HEK293 (cell line): ENCODE measurements at regions not wholly inside any gene's neighbourhood (a gene's known extent, or its start where the extent isn't known, plus 50 kb on each side); places are given as distances from the start of the nearest gene placed in this dataset.

Source experiments
- CTCF ChIA-PET: fragments of 350-600 bp; formaldehyde crosslinking; extraction: SDS; loops from one replicate; lab custom pipeline; 2021; ENCODE audit warnings: antibody characterized with exemption; lab: Yijun Ruan, JAX
- POLR2A ChIA-PET: fragments of 300-600 bp; formaldehyde crosslinking; extraction: SDS; loops from one replicate; lab custom pipeline; 2020; ENCODE audit warnings: antibody characterized with exemption, inconsistent platforms; lab: Yijun Ruan, JAX
- H3K27ac ChIP-seq: fragments of 200-500 bp; sonication (Bioruptor generic); 2 replicates; pipeline ENCODE4 v1.5.1; 2014; ENCODE audit warnings: low read depth, low read length, control low read depth, inconsistent platforms; ENCODE audit errors: extremely low read depth
- H3K36me3 ChIP-seq, 2 experiments: fragments of 200-500 bp in 1 of 2; sonication (Bioruptor generic) in 1 of 2; 1 replicate in 1 of 2; 2 replicates in 1 of 2; pipeline ENCODE4 v1.5.1; 2014 to 2017; ENCODE audit warnings: inconsistent platforms in 2 of 2, low read length in 2 of 2; ENCODE audit not compliant: control insufficient read depth in 2 of 2, insufficient read depth in 1 of 2
- H3K4me1 ChIP-seq: fragments of 200-500 bp; sonication (Bioruptor generic); 2 replicates; pipeline ENCODE4 v1.5.1; 2014; ENCODE audit warnings: mild to moderate bottlenecking, low read length, inconsistent platforms; ENCODE audit not compliant: control insufficient read depth, insufficient read depth
- H3K4me3 ChIP-seq: 2 replicates; pipeline ENCODE4 v1.5.1; 2011; ENCODE audit warnings: low read depth, mild to moderate bottlenecking, control low read depth, low read length, moderate library complexity
- H3K9me3 ChIP-seq: fragments of 200-500 bp; sonication (Bioruptor generic); 2 replicates; pipeline ENCODE4 v1.5.1; 2014; ENCODE audit warnings: low read depth, low read length, inconsistent platforms; ENCODE audit not compliant: control insufficient read depth, insufficient read depth
- CTCF ChIP-seq: fragments of 450-650 bp; formaldehyde crosslinking; IDR thresholded peaks from 2 replicates; pipeline ENCODE4 v1.5.1; 2016; ENCODE audit warnings: missing biosample characterization, missing genetic modification characterization
- EGR2 ChIP-seq: fragments of 450-650 bp; formaldehyde crosslinking; IDR thresholded peaks from 2 replicates; pipeline ENCODE4 v1.5.1; 2016; ENCODE audit warnings: low read depth, missing biosample characterization, missing genetic modification characterization
- GFI1B ChIP-seq: fragments of 450-650 bp; formaldehyde crosslinking; IDR thresholded peaks from 2 replicates; pipeline ENCODE4 v1.5.1; 2016; ENCODE audit warnings: missing biosample characterization, missing genetic modification characterization
- OVOL3 ChIP-seq: fragments of 450-650 bp; formaldehyde crosslinking; IDR thresholded peaks from 2 replicates; pipeline ENCODE4 v1.5.1; 2016; ENCODE audit warnings: missing biosample characterization, missing genetic modification characterization
- PRDM4 ChIP-seq: fragments of 450-650 bp; formaldehyde crosslinking; IDR thresholded peaks from 2 replicates; pipeline ENCODE4 v1.5.1; 2017; ENCODE audit warnings: missing biosample characterization, missing genetic modification characterization
- ZBTB17 ChIP-seq: fragments of 450-650 bp; formaldehyde crosslinking; IDR thresholded peaks from 2 replicates; pipeline ENCODE4 v1.5.1; 2016; ENCODE audit warnings: missing biosample characterization, missing genetic modification characterization
- ZIC2 ChIP-seq: fragments of 450-650 bp; formaldehyde crosslinking; IDR thresholded peaks from 2 replicates; pipeline ENCODE4 v1.5.1; 2016; ENCODE audit warnings: missing biosample characterization, missing genetic modification characterization
- ZNF146 ChIP-seq: fragments of 450-650 bp; formaldehyde crosslinking; IDR thresholded peaks from 2 replicates; pipeline ENCODE4 v1.5.1; 2016; ENCODE audit warnings: missing biosample characterization, missing genetic modification characterization
- ZNF174 ChIP-seq: fragments of 450-650 bp; formaldehyde crosslinking; IDR thresholded peaks from 2 replicates; pipeline ENCODE4 v1.5.0; 2017; ENCODE audit warnings: missing biosample characterization, mild to moderate bottlenecking, missing genetic modification characterization
- ZNF26 ChIP-seq: fragments of 450-650 bp; formaldehyde crosslinking; IDR thresholded peaks from 2 replicates; pipeline ENCODE4 v1.5.1; 2016; ENCODE audit warnings: missing biosample characterization, missing genetic modification characterization
- ZNF624 ChIP-seq: fragments of 450-650 bp; formaldehyde crosslinking; IDR thresholded peaks from 2 replicates; pipeline ENCODE4 v1.5.1; 2017; ENCODE audit warnings: missing biosample characterization, missing genetic modification characterization
- ZNF626 ChIP-seq: fragments of 450-650 bp; sonication (Bioruptor Pico); formaldehyde crosslinking; IDR thresholded peaks from 2 replicates; pipeline ENCODE4 v1.5.1; 2018; ENCODE audit warnings: missing biosample characterization, missing genetic modification characterization, inconsistent platforms
- ZNF701 ChIP-seq: fragments of 450-650 bp; formaldehyde crosslinking; IDR thresholded peaks from 2 replicates; pipeline ENCODE4 v1.5.1; 2016; ENCODE audit warnings: missing biosample characterization, missing genetic modification characterization
- ZNF747 ChIP-seq: fragments of 450-650 bp; formaldehyde crosslinking; IDR thresholded peaks from 2 replicates; pipeline ENCODE4 v1.5.1; 2016; ENCODE audit warnings: missing biosample characterization, missing genetic modification characterization
- ZNF830 ChIP-seq: fragments of 450-650 bp; IDR thresholded peaks from 2 replicates; pipeline ENCODE4 v1.5.0; 2018; ENCODE audit warnings: missing biosample characterization, missing genetic modification characterization, low read depth, mild to moderate bottlenecking, moderate library complexity
- TF ChIP-seq, protein P1 (sequence below): fragments of 450-650 bp; formaldehyde crosslinking; IDR thresholded peaks from 2 replicates; pipeline ENCODE4 v1.5.1; 2016; ENCODE audit warnings: missing biosample characterization, missing genetic modification characterization, borderline replicate concordance
- TF ChIP-seq, protein P2 (sequence below): fragments of 450-650 bp; formaldehyde crosslinking; IDR thresholded peaks from 2 replicates; pipeline ENCODE4 v1.5.1; 2016; ENCODE audit warnings: missing biosample characterization, missing genetic modification characterization
- TF ChIP-seq, protein P3 (sequence below): fragments of 450-650 bp; formaldehyde crosslinking; IDR thresholded peaks from 2 replicates; pipeline ENCODE4; 2016; ENCODE audit warnings: missing biosample characterization, missing genetic modification characterization
- TF ChIP-seq, protein P4 (sequence below): sonication (generic); formaldehyde crosslinking; IDR thresholded peaks from 2 replicates; pipeline ENCODE4 v1.8.1; 2022; ENCODE audit warnings: mild to moderate bottlenecking, moderate library complexity, missing genetic modification reagents
- TF ChIP-seq, protein P5 (sequence below): fragments of 450-650 bp; formaldehyde crosslinking; IDR thresholded peaks from 2 replicates; pipeline ENCODE4 v1.5.1; 2016; ENCODE audit warnings: missing biosample characterization, missing genetic modification characterization

DNA sequence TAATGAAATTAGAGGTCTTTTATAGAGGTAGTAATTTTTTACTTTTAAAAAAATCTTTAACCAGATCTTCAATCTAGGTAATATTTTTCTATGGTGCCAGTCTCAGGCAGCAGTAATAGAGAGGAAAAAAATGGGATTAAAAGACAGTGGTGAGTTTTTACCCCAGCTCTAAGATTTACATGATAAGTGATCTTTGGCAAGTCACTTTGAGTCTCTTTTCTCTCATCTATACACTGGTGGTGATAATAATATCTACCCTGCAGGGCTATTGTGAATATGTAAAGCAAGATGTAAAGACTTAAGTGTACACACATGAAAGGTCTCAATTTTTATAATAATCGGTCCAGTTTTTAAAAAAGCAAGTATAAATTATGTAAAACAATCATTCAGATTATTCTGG is 786.2 kb upstream of the POU3F4 start (continued):
- TF ChIP-seq, protein P1, sequence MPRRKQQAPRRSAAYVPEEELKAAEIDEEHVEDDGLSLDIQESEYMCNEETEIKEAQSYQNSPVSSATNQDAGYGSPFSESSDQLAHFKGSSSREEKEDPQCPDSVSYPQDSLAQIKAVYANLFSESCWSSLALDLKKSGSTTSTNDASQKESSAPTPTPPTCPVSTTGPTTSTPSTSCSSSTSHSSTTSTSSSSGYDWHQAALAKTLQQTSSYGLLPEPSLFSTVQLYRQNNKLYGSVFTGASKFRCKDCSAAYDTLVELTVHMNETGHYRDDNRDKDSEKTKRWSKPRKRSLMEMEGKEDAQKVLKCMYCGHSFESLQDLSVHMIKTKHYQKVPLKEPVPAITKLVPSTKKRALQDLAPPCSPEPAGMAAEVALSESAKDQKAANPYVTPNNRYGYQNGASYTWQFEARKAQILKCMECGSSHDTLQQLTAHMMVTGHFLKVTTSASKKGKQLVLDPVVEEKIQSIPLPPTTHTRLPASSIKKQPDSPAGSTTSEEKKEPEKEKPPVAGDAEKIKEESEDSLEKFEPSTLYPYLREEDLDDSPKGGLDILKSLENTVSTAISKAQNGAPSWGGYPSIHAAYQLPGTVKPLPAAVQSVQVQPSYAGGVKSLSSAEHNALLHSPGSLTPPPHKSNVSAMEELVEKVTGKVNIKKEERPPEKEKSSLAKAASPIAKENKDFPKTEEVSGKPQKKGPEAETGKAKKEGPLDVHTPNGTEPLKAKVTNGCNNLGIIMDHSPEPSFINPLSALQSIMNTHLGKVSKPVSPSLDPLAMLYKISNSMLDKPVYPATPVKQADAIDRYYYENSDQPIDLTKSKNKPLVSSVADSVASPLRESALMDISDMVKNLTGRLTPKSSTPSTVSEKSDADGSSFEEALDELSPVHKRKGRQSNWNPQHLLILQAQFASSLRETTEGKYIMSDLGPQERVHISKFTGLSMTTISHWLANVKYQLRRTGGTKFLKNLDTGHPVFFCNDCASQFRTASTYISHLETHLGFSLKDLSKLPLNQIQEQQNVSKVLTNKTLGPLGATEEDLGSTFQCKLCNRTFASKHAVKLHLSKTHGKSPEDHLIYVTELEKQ: no peak

DNA sequence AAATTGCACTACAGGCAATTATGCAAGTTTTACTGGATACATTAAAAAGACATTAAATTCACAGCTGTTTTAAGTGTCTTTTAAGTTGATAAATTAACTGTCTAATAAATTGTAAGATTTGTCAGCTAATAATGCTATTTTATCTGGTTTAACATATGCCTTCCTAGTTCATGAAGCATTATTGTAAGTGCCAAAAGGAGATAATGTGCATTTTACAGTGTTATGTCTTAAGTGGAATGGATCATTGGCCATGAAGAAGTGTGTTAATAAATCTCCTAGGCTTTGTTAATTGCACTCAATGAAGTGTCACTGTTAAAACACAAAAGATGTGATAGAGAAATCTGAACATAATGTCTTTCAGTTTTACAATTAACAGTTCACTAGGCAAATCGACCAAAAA is 784.3 kb upstream of the POU3F4 start:
- Histone ChIP-seq H3K9me3 (no peaks in the 10 kb centered on the region), H3K27ac (no peak overlapping the region), H3K4me3 (no peak overlapping the region), H3K36me3 (no peaks in the 10 kb centered on the region), H3K4me1 (no peaks in the 10 kb centered on the region)
- ChIA-PET POLR2A (no interaction called here), CTCF (no interaction called here)
- TF ChIP-seq, protein P2, sequence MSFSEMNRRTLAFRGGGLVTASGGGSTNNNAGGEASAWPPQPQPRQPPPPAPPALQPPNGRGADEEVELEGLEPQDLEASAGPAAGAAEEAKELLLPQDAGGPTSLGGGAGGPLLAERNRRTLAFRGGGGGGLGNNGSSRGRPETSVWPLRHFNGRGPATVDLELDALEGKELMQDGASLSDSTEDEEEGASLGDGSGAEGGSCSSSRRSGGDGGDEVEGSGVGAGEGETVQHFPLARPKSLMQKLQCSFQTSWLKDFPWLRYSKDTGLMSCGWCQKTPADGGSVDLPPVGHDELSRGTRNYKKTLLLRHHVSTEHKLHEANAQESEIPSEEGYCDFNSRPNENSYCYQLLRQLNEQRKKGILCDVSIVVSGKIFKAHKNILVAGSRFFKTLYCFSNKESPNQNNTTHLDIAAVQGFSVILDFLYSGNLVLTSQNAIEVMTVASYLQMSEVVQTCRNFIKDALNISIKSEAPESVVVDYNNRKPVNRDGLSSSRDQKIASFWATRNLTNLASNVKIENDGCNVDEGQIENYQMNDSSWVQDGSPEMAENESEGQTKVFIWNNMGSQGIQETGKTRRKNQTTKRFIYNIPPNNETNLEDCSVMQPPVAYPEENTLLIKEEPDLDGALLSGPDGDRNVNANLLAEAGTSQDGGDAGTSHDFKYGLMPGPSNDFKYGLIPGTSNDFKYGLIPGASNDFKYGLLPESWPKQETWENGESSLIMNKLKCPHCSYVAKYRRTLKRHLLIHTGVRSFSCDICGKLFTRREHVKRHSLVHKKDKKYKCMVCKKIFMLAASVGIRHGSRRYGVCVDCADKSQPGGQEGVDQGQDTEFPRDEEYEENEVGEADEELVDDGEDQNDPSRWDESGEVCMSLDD (tag by site-specific recombination): no peak
- TF ChIP-seq GFI1B (tag by site-specific recombination): no peak
- TF ChIP-seq, protein P3, sequence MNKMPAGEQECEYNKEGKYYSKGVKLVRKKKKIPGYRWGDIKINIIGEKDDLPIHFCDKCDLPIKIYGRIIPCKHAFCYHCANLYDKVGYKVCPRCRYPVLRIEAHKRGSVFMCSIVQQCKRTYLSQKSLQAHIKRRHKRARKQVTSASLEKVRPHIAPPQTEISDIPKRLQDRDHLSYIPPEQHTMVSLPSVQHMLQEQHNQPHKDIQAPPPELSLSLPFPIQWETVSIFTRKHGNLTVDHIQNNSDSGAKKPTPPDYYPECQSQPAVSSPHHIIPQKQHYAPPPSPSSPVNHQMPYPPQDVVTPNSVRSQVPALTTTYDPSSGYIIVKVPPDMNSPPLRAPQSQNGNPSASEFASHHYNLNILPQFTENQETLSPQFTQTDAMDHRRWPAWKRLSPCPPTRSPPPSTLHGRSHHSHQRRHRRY: no peak
- TF ChIP-seq ZNF624 (tag by site-specific recombination): no peak
- no peak for TF ChIP-seq ZNF830 (tag by site-specific recombination)
- no peak for TF ChIP-seq PRDM4 (tag by site-specific recombination)
- no peak for TF ChIP-seq ZNF747
- TF ChIP-seq ZNF146: no peak
- TF ChIP-seq, protein P4, sequence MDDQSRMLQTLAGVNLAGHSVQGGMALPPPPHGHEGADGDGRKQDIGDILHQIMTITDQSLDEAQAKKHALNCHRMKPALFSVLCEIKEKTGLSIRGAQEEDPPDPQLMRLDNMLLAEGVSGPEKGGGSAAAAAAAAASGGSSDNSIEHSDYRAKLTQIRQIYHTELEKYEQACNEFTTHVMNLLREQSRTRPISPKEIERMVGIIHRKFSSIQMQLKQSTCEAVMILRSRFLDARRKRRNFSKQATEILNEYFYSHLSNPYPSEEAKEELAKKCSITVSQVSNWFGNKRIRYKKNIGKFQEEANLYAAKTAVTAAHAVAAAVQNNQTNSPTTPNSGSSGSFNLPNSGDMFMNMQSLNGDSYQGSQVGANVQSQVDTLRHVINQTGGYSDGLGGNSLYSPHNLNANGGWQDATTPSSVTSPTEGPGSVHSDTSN (CRISPR knock-in tag): no peak
- no peak for TF ChIP-seq ZNF26 (tag by site-specific recombination)
- TF ChIP-seq, protein P5, sequence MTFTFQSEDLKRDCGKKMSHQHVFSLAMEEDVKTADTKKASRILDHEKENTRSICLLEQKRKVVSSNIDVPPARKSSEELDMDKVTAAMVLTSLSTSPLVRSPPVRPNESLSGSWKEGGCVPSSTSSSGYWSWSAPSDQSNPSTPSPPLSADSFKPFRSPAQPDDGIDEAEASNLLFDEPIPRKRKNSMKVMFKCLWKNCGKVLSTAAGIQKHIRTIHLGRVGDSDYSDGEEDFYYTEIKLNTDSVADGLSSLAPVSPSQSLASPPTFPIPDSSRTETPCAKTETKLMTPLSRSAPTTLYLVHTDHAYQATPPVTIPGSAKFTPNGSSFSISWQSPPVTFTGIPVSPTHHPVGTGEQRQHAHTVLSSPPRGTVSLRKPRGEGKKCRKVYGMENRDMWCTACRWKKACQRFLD (tag by site-specific recombination): no peak
- TF ChIP-seq ZBTB17 (tag by site-specific recombination): no peak
- TF ChIP-seq ZNF174 (tag by site-specific recombination): no peak
- TF ChIP-seq ZIC2 (tag by site-specific recombination): no peak
- TF ChIP-seq EGR2 (tag by site-specific recombination): no peak
- TF ChIP-seq OVOL3 (tag by site-specific recombination): no peak
- TF ChIP-seq CTCF (tag by site-specific recombination): no peak
- no peak for TF ChIP-seq ZNF701 (tag by site-specific recombination)
- no peak for TF ChIP-seq ZNF626 (tag by site-specific recombination)
